Endothelial cell of hepatic sinusoid (primary cell): ENCODE measurements at regions not wholly inside any gene's neighbourhood (a gene's known extent, or its start where the extent isn't known, plus 50 kb on each side); places are given as distances from the start of the nearest gene placed in this dataset.

Experiments
- in situ Hi-C: cut with HindIII; loops from 2 replicates; pipeline ENCODE4 v1.10.0; 2017; ENCODE audit warnings: low sequenced_read_pairs

DNA sequence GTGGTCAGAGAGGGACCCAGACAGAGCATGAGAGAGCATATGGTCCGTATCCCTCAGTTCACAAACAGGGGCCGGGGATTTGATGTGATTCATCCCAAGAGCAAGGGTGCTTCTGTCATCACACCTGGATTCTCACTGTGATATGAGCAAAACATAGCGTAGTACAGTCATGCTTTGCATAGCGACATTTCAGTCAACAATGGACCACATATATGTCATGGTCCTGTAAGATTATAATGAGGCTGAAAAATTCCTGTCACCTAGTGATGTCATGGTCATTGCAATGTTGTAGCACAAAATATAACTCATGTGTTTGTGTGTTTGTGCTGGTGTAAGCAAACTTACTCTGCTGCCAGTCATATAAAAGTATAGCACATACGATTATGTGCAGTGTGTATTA lies 207.4 kb upstream of the CDH13 start:
- in situ Hi-C loops = no loop called here

DNA sequence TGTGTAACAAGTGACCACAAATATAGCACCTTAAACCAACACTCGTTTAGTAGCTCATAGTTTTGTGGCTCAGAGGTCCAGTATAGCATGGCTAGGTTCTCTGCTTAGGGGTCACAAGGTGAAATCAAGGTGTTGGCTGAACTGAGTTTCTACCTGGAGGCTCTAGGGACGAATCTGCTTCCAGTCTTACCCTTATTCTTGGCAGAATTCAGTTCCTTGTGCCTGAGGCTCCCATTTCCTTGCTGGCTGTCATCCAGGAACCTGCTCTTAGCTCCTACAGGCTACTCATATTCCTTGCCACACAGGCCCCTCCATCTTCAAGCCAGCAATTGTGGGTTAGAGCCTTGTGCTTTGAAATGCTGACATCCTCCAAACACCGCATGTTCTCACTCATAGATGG lies 212.3 kb upstream of the CDH13 start:
- in situ Hi-C loops = no loop called here

DNA sequence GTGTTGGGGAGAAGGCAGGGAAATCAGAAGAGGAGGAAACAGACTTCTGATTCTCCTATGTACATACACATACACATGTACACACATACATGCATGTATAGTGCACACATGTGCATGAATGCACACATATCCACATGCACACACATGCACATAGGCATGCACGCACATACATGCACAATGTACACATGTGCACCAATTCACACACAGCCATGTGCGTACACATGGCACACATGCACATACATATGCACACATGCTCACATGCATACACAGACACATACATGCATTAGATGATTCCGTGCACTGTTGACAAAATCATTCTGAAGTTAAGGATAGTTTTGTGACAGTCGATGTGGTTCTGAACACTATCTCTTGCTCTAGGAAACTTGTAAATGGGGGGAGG lies 214.0 kb upstream of the CDH13 start:
- in situ Hi-C loops = no loop called here

DNA sequence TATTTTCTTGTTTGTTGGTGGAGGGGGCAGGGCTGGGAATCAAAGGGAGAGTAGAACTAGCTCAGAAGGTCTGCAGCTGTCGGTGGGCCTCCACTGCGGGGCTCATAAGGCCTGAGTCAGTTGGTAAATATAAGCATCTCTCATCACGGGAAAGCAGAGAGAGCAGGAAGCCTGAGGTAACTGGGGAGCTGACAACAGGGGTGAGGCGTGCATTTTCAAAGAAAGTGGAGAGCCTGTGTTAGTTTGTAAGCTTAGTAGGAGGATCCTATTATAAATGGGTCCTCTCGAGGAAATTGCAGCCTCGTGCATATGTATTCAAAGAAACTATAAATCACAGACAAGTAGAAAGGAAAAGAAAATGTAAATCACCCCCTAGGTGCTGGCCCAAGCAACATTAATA lies 221.0 kb upstream of the CDH13 start:
- in situ Hi-C loops = no loop called here

DNA sequence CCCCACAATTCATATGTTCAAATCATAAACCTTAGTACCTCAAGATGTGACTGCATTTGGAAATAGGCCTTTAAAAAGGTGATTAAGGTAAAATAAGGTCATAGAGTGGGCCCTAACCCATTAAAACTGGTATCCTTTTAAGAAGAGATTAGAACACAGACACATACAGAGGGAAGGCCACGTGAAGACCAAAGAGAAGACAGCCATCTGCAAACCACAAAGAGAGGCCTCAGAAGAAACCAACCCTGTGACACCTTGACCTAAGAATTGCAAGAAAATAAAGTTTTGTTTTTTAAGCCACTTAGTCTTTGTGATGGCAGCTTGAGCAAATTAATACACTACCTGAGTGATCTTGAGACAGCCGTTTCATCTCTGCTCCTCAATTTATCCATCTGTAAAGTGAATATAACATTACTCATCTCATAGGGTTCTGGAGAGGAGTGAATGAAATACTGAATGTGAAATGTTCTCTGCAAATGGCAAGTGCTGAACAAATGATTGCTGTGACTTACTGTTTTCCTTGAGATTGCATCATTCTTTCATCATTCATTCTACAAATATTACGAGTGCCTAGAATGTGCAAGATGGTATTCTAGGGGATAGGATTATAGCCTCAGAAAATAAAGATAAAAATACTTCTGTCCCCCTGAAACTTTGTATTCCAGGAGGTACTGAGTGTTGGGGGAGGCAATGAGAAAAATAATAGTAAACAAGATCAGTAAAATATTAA lies 222.0 kb upstream of the CDH13 start:
- in situ Hi-C loops = no loop called here

DNA sequence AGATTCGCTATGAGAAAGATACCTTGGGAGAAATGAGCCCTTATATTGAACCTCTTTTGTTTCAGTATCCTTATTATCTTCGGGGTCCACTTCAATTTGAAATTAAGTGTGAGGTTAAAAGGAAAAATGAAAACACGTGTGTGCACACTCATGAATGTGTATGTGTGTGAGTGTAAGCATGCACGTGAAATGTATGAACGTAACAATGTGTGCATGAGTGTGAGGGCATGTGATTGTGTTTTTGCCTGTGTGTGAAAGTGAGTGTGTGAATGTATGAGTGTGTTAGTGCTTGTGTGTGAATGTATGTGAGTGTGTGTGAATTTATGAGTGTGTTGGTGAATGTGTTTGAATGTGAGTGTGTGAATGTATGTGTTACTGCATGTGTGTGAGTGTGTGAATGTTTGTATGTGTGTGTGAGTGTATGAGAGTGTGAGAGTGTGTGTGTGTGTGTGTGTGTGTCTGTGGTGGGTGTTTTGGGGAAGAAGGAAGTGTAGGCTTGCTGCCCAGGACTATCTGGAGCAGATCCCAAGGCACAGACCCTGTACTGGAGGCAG lies 224.0 kb upstream of the CDH13 start:
- in situ Hi-C loops = no loop called here

DNA sequence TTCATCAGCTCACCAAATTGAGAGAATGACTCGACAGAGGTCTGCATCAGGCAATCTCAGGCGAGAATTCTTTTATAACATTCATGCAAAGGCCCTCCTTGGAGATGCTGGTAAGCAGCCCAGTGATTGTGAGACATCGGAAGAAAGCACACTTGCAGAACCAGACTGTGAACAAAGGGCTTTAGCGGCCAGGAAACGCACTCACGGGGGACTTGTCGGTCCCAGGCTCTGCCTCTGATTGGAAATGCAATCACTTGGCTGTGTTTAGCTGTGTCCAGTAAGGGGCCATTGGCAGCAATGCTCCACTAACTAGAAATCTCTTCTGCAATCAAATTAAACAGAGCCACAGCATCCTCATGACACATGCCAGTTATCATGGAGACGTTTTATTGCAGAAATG lies 226.7 kb upstream of the CDH13 start:
- in situ Hi-C loops = no loop called here

DNA sequence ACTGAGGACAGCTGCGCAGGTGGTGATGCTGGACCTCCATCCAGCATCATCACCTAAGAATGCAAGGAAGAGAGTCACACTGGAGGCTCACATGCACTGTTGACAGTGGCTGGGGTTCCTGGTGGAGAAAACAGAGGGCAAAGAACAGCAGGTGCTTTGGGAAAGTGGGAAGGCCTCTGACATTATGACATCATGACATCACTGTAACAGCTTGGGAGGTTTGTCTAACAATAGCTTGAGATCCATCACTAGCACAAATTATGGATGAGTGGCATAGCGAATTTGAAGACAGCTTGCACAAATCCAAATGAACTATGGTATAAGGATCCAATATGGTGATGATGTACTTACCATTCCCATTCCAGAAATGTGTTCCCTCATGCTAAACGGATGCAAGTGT lies 226.5 kb upstream of the MPHOSPH6 start:
- in situ Hi-C loops = no loop called here

DNA sequence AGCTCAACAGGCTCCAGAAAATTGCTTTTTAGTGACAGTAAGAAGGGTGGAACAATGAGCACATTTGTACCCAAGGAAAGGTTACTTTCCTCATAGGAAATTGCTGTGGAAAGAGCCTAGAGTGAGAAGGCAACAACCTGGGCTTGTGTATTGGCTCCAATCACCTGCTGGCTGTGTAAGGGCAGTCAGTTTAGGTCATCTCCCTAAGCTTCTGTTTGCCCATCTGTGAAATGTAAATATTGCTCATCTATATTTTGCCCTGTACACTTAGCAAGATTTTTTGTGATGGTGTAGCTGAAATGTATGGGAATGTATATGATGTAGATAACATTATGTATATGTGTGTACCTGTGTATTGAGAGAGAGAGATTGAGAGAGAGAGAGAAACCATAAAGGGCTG lies 225.2 kb upstream of the MPHOSPH6 start:
- in situ Hi-C loops = no loop called here

DNA sequence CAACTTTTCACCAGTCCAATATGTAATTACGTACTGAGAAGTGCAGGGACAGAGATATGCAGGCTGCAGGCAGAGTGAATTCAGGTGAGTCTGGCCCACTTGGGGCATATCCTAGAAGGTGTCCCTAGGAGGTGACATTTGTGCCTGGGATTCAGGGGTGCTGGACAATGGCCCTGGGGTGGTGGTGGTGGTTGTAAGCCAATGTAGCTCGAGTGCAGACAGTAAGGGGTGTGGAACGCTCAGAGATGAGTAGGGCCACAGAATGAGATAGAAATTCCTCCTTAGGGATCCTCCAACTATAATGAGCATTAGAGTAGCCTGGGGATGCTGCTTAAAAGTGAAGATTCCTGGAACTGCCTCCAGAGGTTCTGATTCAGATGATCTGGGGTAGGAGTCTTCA lies 221.7 kb upstream of the MPHOSPH6 start:
- in situ Hi-C loops = no loop called here

DNA sequence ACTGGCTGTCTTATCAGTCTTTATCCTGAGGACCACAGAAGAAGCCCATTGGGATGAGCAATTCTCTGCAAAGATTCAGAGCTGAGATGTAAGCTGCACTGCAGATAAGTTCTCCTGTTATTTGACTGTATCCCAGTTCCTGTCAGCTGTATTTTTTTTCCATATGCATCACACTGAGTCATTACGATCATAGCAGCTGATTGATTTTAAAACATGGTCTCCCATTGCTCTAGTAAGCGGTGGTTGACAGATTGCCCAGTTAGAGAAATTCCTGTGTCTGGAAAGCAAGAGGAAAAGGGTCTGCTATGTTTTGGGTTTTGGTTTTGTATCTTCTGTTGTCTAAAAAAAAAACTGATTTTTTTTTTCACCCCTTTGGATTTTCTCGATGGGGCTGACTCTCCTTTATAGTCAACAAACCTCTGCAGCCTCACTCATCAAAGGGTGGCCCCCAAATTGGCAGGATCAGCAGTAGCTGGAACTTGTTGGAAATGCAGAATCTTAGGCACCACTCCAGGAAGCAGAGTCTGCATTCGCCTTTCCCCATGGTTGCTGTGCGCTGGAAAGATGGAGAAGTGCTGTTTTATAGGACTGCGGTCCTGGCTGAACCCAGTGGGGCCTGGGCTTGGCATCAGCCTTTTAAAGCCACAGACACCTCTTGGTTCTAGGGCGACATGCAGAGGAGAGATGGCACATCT lies 220.1 kb upstream of the MPHOSPH6 start:
- in situ Hi-C loops = no loop called here

DNA sequence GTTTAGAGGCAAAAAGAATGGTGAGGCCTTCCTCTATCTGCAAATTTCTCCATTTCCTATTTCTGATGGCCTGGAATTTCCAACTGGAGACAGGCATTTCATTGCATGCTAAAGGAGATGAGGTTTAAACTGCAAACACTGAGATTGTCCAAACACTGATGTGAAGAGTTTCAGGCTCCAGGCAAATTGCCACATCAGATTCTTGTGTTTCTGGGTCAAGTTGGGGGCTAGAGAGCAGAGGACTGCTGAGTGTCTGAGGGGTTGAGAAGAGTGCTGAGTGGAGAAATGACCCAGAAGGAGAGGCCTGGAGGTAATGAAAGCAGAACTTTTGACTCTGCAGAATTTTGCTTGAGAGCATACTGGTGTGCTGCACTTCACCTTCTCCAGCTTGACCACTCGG lies 216.7 kb upstream of the MPHOSPH6 start:
- in situ Hi-C loops = no loop called here

DNA sequence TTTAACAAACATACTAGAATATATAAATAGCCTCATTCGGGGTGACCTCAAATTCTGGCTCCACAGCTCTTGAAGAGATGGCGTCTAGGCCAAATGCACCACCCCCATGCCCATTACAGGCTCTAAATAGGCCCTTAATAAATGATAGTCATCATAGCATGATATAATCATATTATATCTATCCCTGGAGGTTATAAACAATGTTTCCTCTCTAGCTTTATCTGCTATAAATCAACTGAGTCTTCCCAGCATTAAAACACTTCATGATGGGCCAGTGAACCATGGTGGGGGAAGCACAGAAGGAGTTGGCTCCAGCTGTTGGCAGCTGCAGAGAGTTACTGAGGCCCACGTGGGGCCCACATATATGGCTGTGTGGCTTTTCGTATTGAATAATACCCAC lies 214.9 kb upstream of the MPHOSPH6 start:
- in situ Hi-C loops = no loop called here

DNA sequence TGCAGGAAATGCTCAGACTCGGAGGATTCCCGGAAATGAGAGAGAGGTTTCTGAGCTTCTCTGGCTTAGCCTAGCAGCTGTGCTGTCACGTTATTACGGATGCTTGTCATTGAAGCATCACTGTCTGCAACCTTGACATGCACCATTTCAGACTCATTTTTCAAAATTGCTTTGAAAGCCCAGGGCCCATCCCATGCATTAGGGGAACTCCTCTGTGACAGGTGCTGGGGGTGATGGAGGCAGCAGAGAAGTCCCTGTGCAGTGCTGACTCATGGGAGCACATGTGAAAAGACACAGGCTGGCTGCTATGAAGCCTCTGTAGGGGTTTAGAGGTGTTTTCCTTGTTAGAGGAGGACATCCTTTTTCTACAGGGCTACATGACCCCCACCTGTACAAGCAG lies 214.0 kb upstream of the MPHOSPH6 start:
- in situ Hi-C loops = no loop called here

DNA sequence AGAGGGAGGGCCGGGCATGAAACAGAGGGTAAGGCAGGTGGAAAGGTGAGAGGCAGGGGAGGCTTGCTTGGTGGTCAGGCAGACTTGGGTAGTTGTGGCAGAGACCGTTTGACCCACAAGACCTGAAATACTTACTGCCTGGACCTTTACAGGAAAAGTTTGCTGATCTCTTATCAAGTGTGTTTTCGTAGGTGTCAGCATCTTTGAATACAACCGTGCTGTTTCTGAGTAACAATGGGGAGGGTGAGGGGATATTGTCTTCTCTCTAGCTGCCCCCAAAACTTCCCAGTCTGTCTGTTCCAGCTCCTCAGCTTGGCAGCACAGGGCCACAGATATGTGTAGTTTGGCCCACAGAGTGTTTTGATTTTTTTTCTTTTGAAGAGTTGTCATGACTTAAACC lies 212.5 kb upstream of the MPHOSPH6 start:
- in situ Hi-C loops = no loop called here

DNA sequence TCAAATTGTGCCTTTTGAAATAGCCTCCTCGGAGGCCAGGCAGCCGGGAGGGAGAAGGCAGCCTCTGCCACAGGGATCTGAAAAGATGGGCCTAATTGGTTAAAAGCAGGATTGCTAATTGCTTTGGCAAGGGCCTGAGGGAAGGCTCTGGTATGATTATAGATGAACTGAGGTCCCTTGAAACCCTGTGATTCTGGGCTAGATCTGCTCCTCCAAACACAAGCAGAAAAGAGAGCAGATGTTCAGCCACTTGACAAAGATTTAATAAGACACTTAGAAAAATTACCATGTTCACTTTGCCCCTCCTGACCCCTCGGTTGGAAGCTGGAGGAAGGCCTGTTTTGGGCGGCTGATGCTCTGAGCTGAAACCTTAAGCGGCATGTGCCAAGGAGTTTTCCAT lies 209.5 kb upstream of the MPHOSPH6 start:
- in situ Hi-C loops = no loop called here

DNA sequence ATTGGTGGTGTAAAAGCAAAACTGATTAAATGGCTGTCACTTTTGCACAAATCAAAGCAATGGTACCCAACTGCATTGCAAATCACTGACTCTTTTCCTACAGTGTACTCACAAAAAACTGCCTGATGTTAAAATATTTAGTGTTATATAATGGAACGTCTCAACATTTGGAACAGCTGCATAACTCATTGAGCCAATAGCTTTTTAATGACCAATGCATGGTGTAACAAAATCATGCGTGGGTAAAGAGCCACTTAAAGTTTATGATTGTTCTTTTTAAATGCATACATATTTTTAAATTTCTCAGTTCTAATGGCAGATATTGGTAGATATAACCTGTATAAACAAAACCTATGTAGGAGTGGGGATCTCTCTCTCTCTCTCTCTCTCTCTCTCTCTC lies 204.0 kb upstream of the MPHOSPH6 start:
- in situ Hi-C loops = no loop called here

DNA sequence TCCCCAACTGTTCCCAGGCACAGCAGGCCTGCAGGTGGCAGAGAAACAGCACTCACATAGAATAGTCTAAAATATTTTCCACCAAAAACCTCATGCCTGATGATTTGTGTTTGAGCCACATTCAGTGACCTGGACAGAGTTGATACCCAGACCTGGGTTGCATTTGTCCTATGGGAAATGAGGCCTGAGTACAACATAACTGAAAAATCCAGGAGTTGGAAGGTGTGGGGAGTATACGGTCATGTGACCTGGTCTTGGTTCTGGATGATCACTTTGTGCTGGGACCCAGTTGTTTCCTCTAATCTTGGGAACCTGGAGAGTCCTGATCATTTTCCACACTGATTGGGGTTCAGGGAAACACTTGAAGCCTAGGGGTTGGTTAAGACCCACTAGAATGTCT lies 200.3 kb upstream of the MPHOSPH6 start:
- in situ Hi-C loops = no loop called here

DNA sequence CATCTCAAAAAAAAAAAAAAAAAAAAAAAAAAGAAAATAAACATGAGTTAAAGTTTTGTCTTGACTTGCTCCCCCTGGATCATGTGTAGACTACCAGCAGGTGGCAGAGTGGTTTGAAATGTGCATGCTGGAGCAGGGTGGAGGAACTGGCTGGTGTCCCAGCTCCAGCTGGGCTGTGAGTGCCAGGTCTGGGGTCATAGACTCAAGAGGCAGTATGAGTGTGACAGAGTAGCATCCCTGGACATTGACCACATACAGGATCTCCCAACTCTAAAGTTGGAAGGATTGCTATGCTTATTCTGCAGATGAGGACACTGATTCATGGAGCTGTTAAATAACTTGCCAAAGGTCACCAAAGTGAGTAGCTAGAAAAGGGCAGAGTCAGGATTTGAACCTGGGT lies 198.0 kb upstream of the MPHOSPH6 start:
- in situ Hi-C loops = no loop called here

DNA sequence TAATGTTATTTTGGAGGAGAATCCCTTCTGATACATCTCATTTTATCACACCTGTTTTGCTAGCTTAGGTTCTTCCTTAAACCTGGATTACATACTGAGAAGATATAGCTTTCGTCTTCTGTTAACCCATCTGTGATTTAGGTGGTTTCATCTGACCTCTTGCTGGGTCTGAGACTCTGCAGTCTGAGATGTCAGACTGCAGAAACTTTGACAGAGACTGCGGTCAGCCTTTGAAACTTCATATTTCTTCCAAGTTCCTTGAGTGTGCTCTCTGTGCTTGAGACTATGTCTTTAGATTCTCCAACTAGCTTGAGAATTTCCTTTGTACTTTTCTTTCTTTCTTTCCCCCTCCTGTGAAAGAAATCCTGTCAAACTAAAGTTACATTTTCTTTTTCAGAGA lies 196.4 kb upstream of the MPHOSPH6 start:
- in situ Hi-C loops = no loop called here

DNA sequence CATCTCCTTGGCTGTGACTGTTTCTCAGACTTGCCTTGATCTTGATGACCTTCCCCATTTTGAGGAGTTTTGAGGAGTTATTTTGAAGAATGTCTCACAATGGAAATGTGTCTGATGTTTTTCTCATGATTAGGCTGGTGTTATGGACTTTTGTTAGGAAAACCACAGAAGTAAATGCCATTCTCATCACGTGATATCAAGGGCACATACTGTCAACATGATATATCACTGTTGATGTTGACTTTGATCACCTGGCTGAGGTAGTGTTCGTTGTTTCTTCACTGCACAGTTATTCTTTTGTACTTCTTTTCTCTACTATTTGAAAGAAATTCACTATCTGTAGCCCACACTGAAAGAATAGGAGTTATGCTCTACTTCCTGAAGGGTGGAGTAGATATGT lies 194.7 kb upstream of the MPHOSPH6 start:
- in situ Hi-C loops = no loop called here

DNA sequence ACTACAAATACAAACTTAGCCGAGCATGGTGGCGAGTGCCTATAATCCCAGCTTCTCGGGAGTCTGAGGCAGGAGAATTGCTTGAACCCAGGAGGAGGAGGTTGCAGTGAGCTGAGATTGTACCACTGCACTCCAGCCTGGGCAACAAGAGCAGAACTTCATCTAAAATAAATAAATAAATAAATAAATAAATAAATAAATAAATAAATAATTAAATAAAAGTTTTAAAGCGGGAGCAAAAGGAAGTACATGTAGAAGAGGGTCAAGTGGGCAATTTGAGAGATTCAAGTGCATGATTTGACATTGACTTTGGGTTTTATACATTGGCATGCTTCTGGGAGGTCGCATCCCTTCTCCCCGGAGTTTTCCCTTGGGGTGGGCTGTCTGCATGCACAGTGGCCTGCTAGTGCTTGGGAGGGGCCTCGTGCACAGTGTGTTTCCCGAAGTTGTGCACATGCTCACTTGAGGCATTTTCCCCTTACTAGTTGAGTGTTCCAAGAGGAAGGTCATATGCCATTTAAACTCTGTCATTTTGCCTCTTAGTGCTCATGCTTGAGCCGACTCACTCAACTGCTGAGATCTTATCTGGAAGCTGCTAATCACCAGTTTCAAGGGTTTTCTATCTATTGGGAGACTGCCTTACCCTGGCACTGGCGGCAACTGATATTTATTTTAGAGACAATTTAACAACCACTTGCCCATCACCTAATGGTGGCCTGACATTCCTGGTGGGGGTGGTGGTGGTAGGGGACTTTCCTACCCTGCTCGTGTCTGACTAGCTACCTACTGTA lies 193.2 kb upstream of the MPHOSPH6 start:
- in situ Hi-C loops = no loop called here
